Fibroblast of the aortic adventitia (primary cell): ENCODE measurements at regions not wholly inside any gene's neighbourhood (a gene's known extent, or its start where the extent isn't known, plus 50 kb on each side); places are given as distances from the start of the nearest gene placed in this dataset.

Experiments
- DNase-seq: peaks from one replicate; pipeline ENCODE4 v3.0.0-alpha.2; 2010; ENCODE audit warnings: low read depth
- H3K4me3 ChIP-seq: 2 replicates; pipeline ENCODE4 v1.5.1; 2011; ENCODE audit warnings: low read depth, mild to moderate bottlenecking, control low read depth, low read length, moderate library complexity
- TF ChIP-seq, protein P1 (sequence below): IDR thresholded peaks from 2 replicates; pipeline ENCODE4 v1.5.1; 2011; ENCODE audit warnings: mild to moderate bottlenecking, low read length, control low read depth, inconsistent platforms; ENCODE audit not compliant: insufficient read depth

DNA sequence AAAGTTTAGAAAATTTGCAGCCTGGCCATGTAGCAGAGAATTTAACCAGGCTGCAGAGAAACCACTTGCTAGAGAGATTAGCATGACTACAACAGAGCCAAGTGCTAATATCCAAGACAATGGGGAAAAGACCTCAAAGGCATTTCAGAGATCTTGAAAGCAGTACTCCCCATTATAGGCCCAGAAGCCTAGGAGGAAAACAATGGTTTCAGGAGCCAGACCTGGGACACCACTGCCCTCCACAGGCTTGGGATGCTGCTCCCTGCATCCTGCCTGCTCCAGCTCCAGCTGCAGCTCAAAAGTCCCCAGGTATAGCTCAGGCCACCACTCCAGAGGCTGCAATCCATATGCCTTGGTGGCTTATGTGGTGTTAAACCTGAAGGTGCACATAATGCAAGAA, 101.5 kb upstream of the TMEM72 start:
- peak; percentile 93 for DNase-seq
- TF ChIP-seq, protein P1, sequence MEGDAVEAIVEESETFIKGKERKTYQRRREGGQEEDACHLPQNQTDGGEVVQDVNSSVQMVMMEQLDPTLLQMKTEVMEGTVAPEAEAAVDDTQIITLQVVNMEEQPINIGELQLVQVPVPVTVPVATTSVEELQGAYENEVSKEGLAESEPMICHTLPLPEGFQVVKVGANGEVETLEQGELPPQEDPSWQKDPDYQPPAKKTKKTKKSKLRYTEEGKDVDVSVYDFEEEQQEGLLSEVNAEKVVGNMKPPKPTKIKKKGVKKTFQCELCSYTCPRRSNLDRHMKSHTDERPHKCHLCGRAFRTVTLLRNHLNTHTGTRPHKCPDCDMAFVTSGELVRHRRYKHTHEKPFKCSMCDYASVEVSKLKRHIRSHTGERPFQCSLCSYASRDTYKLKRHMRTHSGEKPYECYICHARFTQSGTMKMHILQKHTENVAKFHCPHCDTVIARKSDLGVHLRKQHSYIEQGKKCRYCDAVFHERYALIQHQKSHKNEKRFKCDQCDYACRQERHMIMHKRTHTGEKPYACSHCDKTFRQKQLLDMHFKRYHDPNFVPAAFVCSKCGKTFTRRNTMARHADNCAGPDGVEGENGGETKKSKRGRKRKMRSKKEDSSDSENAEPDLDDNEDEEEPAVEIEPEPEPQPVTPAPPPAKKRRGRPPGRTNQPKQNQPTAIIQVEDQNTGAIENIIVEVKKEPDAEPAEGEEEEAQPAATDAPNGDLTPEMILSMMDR: peak; percentile 73
- H3K4me3 ChIP-seq: no peak overlapping the region

DNA sequence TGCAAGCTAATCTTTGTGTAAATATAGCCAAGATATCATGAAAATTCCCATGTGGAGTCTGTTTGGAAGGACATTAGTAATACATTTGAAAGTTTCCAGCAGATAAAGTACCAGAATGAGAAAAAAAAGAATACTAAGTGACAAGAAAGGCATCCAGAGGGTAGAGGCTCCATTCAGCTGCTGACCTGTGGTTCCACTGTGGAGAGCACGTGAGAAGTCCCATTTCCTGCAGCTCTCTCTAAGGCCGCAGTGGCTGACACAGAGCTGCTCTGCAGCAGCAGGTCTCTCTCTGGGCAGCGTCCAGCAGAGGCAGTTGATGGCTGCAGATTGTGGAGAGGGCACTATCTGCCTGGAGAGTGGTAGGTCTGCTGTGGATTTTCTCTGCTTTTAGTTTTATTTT, 100.1 kb upstream of the TMEM72 start:
- H3K4me3 ChIP-seq: no peak overlapping the region
- DNase-seq: peak; percentile 34
- TF ChIP-seq, protein P1: no peak

DNA sequence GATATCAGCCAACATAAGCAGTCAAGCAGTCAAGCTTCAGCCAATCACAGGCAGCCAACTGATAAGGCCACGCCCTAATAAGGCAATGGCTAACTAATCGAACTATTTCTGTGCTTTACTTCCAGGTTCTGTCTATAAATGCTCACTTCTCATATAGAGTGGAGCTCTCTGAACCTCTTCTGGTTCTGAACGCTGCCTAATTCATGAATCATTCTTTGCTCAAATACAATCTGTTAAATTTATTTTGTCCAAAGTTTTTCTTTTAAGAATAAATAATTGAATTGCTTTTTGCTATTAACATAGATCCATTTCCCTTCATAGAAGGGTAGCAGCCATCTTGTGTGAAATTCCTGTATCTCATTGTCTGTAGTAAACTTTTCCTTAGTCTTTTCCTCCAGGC, 97.9 kb upstream of the TMEM72 start:
- TF ChIP-seq, protein P1: no peak
- H3K4me3 ChIP-seq: no peak overlapping the region
- no peak for DNase-seq

DNA sequence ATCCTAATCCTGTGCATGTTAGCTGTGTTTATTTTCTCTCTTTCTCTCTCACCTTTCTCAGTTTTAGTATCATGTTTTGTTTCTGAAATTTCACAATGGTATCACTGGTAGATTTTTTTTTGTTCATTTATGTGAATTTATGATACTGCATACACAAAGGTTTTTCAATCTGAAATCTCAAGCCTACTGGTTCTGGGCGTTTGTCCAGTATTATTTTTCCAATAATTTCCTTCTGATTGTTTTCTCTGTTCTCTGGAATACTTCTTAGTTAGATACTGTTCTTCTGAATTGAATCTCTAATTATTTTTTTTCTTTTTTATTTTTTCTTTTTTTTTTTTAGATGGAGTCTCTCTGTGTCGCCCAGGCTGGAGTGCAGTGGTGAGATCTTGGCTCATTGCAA, 96.2 kb upstream of the TMEM72 start:
- TF ChIP-seq, protein P1: no peak
- DNase-seq: no peak
- H3K4me3 ChIP-seq: no peak overlapping the region

DNA sequence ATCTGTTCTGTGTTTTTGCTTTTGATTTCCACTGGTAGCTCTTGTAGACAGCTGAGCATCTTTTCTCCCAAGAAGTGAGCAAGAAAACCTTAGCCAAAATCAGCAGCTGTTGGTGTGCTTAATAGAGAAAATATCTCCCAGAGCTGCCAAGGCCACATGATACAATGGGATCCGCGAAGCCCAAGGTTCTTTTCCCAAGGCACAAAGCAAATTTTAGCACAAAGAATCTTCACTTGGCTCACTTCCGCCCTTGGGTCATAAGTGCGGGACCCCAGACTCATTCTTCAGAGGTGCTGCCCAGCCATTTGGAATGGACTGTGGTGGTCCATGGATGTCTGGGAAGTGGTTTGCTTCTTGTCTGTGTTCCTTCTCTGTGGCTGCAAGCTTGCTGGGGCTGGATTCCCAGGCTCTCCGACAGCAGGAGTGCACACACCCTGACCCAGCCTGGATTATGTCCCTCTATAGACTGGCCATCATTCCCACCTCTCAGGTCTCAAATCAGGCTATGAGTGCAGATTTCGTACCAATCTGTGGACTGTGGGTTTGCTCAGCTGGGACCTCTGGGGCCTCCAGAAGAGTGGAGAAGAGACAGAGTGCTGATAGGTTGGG, 93.0 kb upstream of the TMEM72 start:
- TF ChIP-seq, protein P1: no peak
- no peak for DNase-seq

DNA sequence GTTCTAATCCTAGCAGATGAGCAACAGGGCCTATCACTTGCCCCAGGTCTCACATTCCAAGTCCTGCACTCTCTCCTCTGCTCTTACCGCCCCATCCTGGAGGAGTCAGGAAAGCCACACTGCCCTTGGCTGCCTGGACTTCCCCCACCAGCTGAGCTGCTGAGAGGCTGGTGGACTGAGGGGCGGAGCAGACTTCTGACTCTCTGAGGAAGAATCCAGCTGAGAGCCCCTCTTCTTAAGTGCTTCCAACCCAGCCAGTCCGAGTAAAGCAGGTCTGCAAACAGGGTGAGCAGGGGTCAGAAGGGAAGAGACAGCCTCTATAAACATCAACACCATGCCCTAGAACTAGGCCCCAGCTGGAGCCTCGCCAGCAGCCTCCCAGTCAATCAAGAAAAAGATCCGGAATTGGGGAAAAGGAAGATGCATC, 92.4 kb upstream of the TMEM72 start:
- DNase-seq: no peak
- TF ChIP-seq, protein P1: no peak
- H3K4me3 ChIP-seq: no peak overlapping the region

More for the DNA sequence above, 93.0 kb upstream of the TMEM72 start:
- no peak overlapping the region for H3K4me3 ChIP-seq

DNA sequence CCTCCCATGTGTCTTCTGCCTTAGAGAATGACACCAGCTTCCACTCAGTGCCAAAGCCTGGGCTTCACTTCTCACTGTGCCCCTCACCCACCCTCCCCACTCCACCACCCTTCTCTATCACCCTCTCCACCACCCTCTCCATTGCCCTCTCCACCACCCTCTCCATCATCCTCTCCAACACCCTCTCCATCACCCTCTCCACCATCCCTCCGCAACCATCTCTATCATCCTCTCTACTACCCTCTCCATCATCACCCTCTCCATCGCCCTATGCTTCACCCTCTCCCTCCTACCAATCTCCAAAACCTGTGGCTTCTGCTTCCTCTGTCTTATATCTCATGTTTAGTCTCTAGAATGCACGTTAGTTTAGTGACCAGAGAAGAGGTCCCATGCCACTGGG, 91.0 kb upstream of the TMEM72 start:
- no peak overlapping the region for H3K4me3 ChIP-seq
- DNase-seq: no peak
- TF ChIP-seq, protein P1: no peak
